ACC112 (cell line): ENCODE measurements at regions not wholly inside any gene's neighbourhood (a gene's known extent, or its start where the extent isn't known, plus 50 kb on each side); places are given as distances from the start of the nearest gene placed in this dataset.

Source experiments
- H2AFZ ChIP-seq: fragments of 200-600 bp; sonication (generic); one replicate; pipeline ENCODE4 v1.6.0; 2017; ENCODE audit warnings: antibody characterized with exemption, low read length; ENCODE audit not compliant: unreplicated experiment
- H3K27ac ChIP-seq: fragments of 200-600 bp; sonication (generic); 2 replicates; pipeline ENCODE4 v1.5.1; 2014; ENCODE audit warnings: low read depth, mild to moderate bottlenecking, antibody characterized with exemption, low read length, moderate library complexity
- H3K27me3 ChIP-seq: fragments of 200-600 bp; sonication (generic); 2 replicates; pipeline ENCODE4 v1.6.1; 2014; ENCODE audit warnings: mild to moderate bottlenecking, antibody characterized with exemption, low read length, moderate library complexity, mixed read lengths; ENCODE audit not compliant: insufficient read depth
- H3K36me3 ChIP-seq: fragments of 200-600 bp; sonication (generic); 2 replicates; pipeline ENCODE4 v1.6.1; 2016; ENCODE audit warnings: mild to moderate bottlenecking, antibody characterized with exemption, low read length, moderate library complexity, mixed read lengths; ENCODE audit not compliant: insufficient read depth
- H3K4me1 ChIP-seq: fragments of 200-600 bp; sonication (generic); one replicate; pipeline ENCODE4 v1.6.1; 2016; ENCODE audit warnings: low read length, mixed read lengths; ENCODE audit not compliant: insufficient read depth, unreplicated experiment, control insufficient read depth
- H3K4me3 ChIP-seq: fragments of 200-600 bp; sonication (generic); 2 replicates; pipeline ENCODE4 v1.5.1; 2014; ENCODE audit warnings: mild to moderate bottlenecking, low read depth, low read length
- H3K79me2 ChIP-seq: fragments of 200-600 bp; sonication (generic); one replicate; pipeline ENCODE4 v1.6.0; 2016; ENCODE audit warnings: low read length; ENCODE audit not compliant: control insufficient read depth, unreplicated experiment, insufficient read depth

- Histone ChIP-seq H3K36me3 (no peaks in the 10 kb centered on the region), H3K4me1 (no peaks in the 10 kb centered on the region), H3K79me2 (no peaks in the 10 kb centered on the region), H2AFZ (no peak overlapping the region), H3K27me3 (peaks cover 54% of the 10 kb centered on the region), H3K27ac (no peak overlapping the region), H3K4me3 (no peak overlapping the region)
Measured at GRCh38 chr3:187454085-187454815, 86.1 kb downstream of the RTP4 start.

- Histone ChIP-seq H3K36me3 (no peaks in the 10 kb centered on the region), H2AFZ (no peak overlapping the region), H3K27ac (no peak overlapping the region), H3K27me3 (peaks cover 56% of the 10 kb centered on the region), H3K4me1 (no peaks in the 10 kb centered on the region), H3K4me3 (no peak overlapping the region), H3K79me2 (no peaks in the 10 kb centered on the region)
Measured at GRCh38 chr3:187450431-187451190, 82.4 kb downstream of the RTP4 start.

GRCh38 chr3:187448674-187449073 is 80.5 kb downstream of the RTP4 start:
- no peaks in the 10 kb centered on the region for H3K4me1 ChIP-seq
- H3K4me3 ChIP-seq, result no peak overlapping the region
- no peak overlapping the region for H3K27ac ChIP-seq
- no peaks in the 10 kb centered on the region for H3K36me3 ChIP-seq
- H3K79me2 ChIP-seq, result no peaks in the 10 kb centered on the region
- peaks cover 48% of the 10 kb centered on the region for H3K27me3 ChIP-seq
- no peak overlapping the region for H2AFZ ChIP-seq

- Histone ChIP-seq H3K27me3 (peaks cover 49% of the 10 kb centered on the region), H3K4me3 (no peak overlapping the region), H3K36me3 (no peaks in the 10 kb centered on the region), H3K27ac (no peak overlapping the region), H2AFZ (no peak overlapping the region), H3K79me2 (no peaks in the 10 kb centered on the region), H3K4me1 (no peaks in the 10 kb centered on the region)
Measured at GRCh38 chr3:187447737-187448136, 79.6 kb downstream of the RTP4 start.

- Histone ChIP-seq H3K27me3 (peaks cover 31% of the 10 kb centered on the region), H3K27ac (no peak overlapping the region), H3K4me1 (no peaks in the 10 kb centered on the region), H3K4me3 (no peak overlapping the region), H3K36me3 (no peaks in the 10 kb centered on the region), H3K79me2 (no peaks in the 10 kb centered on the region), H2AFZ (no peak overlapping the region)
Measured at GRCh38 chr3:187445356-187445755, 77.2 kb downstream of the RTP4 start.

GRCh38 chr3:187434524-187434923 is 66.3 kb downstream of the RTP4 start:
- Histone ChIP-seq H3K27ac (no peak overlapping the region), H2AFZ (no peak overlapping the region), H3K4me1 (no peaks in the 10 kb centered on the region)

GRCh38 chr3:187430576-187430975 is 62.4 kb downstream of the RTP4 start:
- Histone ChIP-seq H3K27ac (no peak overlapping the region), H3K4me3 (no peak overlapping the region), H3K36me3 (no peaks in the 10 kb centered on the region), H3K79me2 (no peaks in the 10 kb centered on the region), H3K27me3 (peaks cover under 1% of the 10 kb centered on the region), H3K4me1 (no peaks in the 10 kb centered on the region), H2AFZ (no peak overlapping the region)

More at GRCh38 chr3:187434524-187434923, 66.3 kb downstream of the RTP4 start:
- Histone ChIP-seq H3K27me3 (peaks cover 9% of the 10 kb centered on the region; the same call in 1 of the 2 replicates), H3K4me3 (no peak overlapping the region), H3K79me2 (no peaks in the 10 kb centered on the region), H3K36me3 (no peaks in the 10 kb centered on the region)
